ENCODE measurements at regions not wholly inside any gene's neighbourhood (a gene's known extent, or its start where the extent isn't known, plus 50 kb on each side); places are given as distances from the start of the nearest gene placed in this dataset.

GRCh38 chr11:25408146-25408545, 911.3 kb downstream of the LUZP2 start:
- TF ChIP-seq, protein P1, sequence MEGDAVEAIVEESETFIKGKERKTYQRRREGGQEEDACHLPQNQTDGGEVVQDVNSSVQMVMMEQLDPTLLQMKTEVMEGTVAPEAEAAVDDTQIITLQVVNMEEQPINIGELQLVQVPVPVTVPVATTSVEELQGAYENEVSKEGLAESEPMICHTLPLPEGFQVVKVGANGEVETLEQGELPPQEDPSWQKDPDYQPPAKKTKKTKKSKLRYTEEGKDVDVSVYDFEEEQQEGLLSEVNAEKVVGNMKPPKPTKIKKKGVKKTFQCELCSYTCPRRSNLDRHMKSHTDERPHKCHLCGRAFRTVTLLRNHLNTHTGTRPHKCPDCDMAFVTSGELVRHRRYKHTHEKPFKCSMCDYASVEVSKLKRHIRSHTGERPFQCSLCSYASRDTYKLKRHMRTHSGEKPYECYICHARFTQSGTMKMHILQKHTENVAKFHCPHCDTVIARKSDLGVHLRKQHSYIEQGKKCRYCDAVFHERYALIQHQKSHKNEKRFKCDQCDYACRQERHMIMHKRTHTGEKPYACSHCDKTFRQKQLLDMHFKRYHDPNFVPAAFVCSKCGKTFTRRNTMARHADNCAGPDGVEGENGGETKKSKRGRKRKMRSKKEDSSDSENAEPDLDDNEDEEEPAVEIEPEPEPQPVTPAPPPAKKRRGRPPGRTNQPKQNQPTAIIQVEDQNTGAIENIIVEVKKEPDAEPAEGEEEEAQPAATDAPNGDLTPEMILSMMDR (IDR thresholded peaks at IDR 0.05), result no peak

DNA sequence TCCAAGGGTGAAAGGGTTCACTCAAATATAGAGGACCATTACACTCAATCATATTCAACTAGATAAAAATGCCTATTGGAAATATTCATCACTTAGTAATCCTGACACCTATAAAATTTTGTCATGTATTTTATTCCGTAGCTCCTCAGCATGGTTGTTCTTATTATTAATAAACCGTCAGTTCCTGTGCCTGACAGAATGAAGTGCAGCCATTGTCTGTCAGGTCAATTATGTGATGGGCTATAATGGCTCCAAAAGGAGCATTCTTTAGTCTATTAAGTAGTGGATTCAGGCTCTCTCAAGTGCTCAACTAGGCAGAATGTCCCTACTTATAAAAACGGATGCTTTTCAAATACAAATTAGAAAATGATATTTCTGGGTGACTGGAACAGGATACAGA, 916.1 kb upstream of the ANO3 start:
- TF ChIP-seq, protein P1 (IDR thresholded peaks at IDR 0.05), result no peak

- TF ChIP-seq, protein P1 (IDR thresholded peaks at IDR 0.05), result no peak
Observed at GRCh38 chr11:25423436-25424199, 908.3 kb upstream of the ANO3 start.

DNA sequence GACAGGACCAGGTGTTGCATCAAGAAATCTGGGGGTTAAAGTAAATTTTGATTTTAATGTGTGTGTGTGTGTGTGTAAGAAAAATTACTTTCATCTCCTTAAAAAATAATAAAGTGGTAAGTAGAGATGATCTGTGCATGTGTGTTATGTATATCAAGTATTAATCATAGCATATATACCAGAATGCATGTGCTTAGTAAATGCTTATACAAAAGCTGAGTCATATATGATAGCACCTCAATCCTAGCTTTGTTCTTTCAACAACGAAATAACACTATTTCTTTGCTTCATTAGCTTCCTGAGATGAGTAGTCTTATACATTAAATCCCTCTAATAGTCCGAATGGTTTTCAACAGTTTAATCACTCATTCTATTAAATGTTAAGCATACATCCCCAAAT, 899.6 kb upstream of the ANO3 start:
- TF ChIP-seq, protein P1 (IDR thresholded peaks at IDR 0.05), result no peak

DNA sequence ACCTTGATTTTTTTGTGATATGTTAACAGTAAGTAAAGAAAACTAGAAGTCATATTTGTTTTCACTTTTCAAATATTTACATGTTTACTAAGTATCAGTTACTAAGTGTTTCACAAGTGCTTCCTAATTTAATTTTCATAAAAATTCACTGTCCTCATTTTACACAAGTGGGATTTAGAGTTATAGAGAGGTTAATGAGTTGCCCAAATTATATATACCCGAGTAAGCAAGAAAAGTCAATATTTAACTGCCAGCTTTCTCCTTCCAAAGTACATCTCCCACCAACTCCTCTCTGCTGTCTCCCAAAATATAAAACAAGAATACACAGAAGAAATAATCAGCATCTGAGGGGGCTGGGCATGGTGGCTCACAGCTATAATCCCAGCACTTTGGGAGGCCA, 896.7 kb upstream of the ANO3 start:
- TF ChIP-seq, protein P1 (IDR thresholded peaks at IDR 0.05), result no peak

DNA sequence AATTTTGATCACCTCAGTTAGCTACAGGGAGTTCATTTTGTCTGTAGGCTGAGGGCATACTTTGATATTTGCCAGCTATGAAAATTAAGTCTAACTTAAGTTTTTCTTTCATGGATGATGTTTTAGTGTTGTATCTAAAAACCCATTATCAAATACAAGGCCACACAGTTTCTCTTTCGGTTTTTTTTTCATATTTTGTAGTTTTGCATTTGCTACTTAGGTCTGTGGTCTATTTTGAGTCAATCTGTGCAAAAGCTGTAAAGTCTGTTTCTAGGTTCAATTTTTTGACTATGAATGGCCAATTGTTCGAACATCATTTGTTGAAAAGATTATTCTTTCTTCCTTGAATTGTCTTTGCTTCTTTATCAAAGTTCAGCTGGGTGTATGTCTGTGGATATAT, 895.6 kb upstream of the ANO3 start:
- TF ChIP-seq, protein P1 (IDR thresholded peaks at IDR 0.05), result no peak

GRCh38 chr11:25441421-25441820, 890.5 kb upstream of the ANO3 start:
- TF ChIP-seq, protein P1 (IDR thresholded peaks at IDR 0.05), result no peak

- TF ChIP-seq, protein P1 (IDR thresholded peaks at IDR 0.05), result no peak
Observed at GRCh38 chr11:25449091-25449490, 882.8 kb upstream of the ANO3 start.
